IMR-90 (cell line): ENCODE measurements at regions not wholly inside any gene's neighbourhood (a gene's known extent, or its start where the extent isn't known, plus 50 kb on each side); places are given as distances from the start of the nearest gene placed in this dataset.

Experiments used
- ATAC-seq: fragments of 200-7000 bp; cut with Tn5 transposase; 2 replicates; pipeline ENCODE4 v1.9.1; 2020; ENCODE audit warnings: low read depth, mild to moderate bottlenecking, moderate library complexity
- BruUV-seq: library from RNA; stranded (reverse); fragments of 400-500 nt; replicated peaks from 2 replicates; lab custom pipeline; 2021; lab: Mats Ljungman, UMichigan
- CTCF ChIA-PET: fragments of 300-600 bp; formaldehyde crosslinking; extraction: SDS; loops from one replicate; lab custom pipeline; 2021; ENCODE audit warnings: antibody characterized with exemption; lab: Yijun Ruan, JAX
- POLR2A ChIA-PET: fragments of 300-600 bp; sonication (Branson Sonifier 250); formaldehyde crosslinking; loops from one replicate; lab custom pipeline; 2022; ENCODE audit warnings: antibody characterized with exemption; ENCODE audit not compliant: unreplicated experiment; lab: Charles Lee
- DNase-seq: peaks from one replicate; pipeline ENCODE4 v3.0.0; 2013
- H2AFZ ChIP-seq: replicated peaks from 2 replicates; pipeline ENCODE3; 2013; ENCODE audit warnings: low read length, mild to moderate bottlenecking; ENCODE audit not compliant: poor library complexity
- H2AK5ac ChIP-seq: 2 replicates; pipeline ENCODE4 v1.6.1; 2013; ENCODE audit warnings: low read depth, low read length, inconsistent platforms
- H2AK9ac ChIP-seq: replicated peaks from 2 replicates; pipeline ENCODE3; 2013; ENCODE audit warnings: mild to moderate bottlenecking, low read depth, low read length, moderate library complexity; ENCODE audit not compliant: poor library complexity
- H2BK120ac ChIP-seq: 2 replicates; pipeline ENCODE4 v1.6.1; 2013; ENCODE audit warnings: low read depth, low read length, inconsistent platforms
- H2BK15ac ChIP-seq: 3 replicates; pipeline ENCODE4 v1.6.1; 2013; ENCODE audit warnings: low read depth, low read length, inconsistent platforms
- H2BK20ac ChIP-seq: 2 replicates; pipeline ENCODE4 v1.6.1; 2013; ENCODE audit warnings: low read depth, mild to moderate bottlenecking, inconsistent platforms, low read length, moderate library complexity
- H2BK5ac ChIP-seq: 2 replicates; pipeline ENCODE4 v1.6.1; 2013; ENCODE audit warnings: mild to moderate bottlenecking, low read depth, low read length, inconsistent platforms; ENCODE audit not compliant: poor library complexity, severe bottlenecking
- H3K14ac ChIP-seq: replicated peaks from 2 replicates; pipeline ENCODE4 v1.6.1; 2013; ENCODE audit warnings: low read depth, low read length, inconsistent platforms
- H3K18ac ChIP-seq: 2 replicates; pipeline ENCODE4 v1.6.1; 2013; ENCODE audit warnings: low read depth, low read length, control low read depth
- H3K23ac ChIP-seq: 2 replicates; pipeline ENCODE4 v1.6.1; 2013; ENCODE audit warnings: low read depth, low read length, inconsistent platforms
- H3K27ac ChIP-seq: 2 replicates; pipeline ENCODE4 v1.5.1; 2013; ENCODE audit warnings: mild to moderate bottlenecking, control low read depth, low read length; ENCODE audit not compliant: insufficient read depth
- H3K27me3 ChIP-seq: 2 replicates; pipeline ENCODE4 v1.6.1; 2013; ENCODE audit warnings: low read length; ENCODE audit not compliant: control insufficient read depth, insufficient read depth
- H3K36me3 ChIP-seq: 2 replicates; pipeline ENCODE4 v1.6.1; 2013; ENCODE audit warnings: low read length, mixed read lengths; ENCODE audit not compliant: control insufficient read depth, insufficient read depth
- H3K4ac ChIP-seq: 2 replicates; pipeline ENCODE4 v1.6.1; 2013; ENCODE audit warnings: low read depth, low read length, inconsistent platforms
- H3K4me1 ChIP-seq: 2 replicates; pipeline ENCODE4 v1.6.1; 2013; ENCODE audit warnings: low read length, mixed read lengths; ENCODE audit not compliant: control insufficient read depth, insufficient read depth
- H3K4me2 ChIP-seq: 2 replicates; pipeline ENCODE4 v1.6.1; 2013; ENCODE audit warnings: low read depth, mild to moderate bottlenecking, control low read depth, low read length, moderate library complexity
- H3K4me3 ChIP-seq: 2 replicates; pipeline ENCODE4 v1.5.1; 2013; ENCODE audit warnings: low read depth, mild to moderate bottlenecking, control low read depth, low read length, moderate library complexity; ENCODE audit not compliant: insufficient read depth
- H3K56ac ChIP-seq: 2 replicates; pipeline ENCODE4 v1.6.1; 2013; ENCODE audit warnings: low read length, inconsistent platforms; ENCODE audit not compliant: insufficient read depth; ENCODE audit errors: extremely low read depth
- H3K79me1 ChIP-seq, 2 experiments: 2 replicates each; pipeline ENCODE4 v1.6.1; 2013; ENCODE audit warnings: low read length in 2 of 2, inconsistent platforms in 1 of 2, low read depth in 1 of 2
- H3K9ac ChIP-seq: 2 replicates; pipeline ENCODE4 v1.6.1; 2013; ENCODE audit warnings: low read depth, low read length, control low read depth
- H3K9me1 ChIP-seq: 2 replicates; pipeline ENCODE4 v1.6.1; 2013; ENCODE audit warnings: low read length, inconsistent platforms; ENCODE audit not compliant: insufficient read depth
- H3K9me3 ChIP-seq: 2 replicates; pipeline ENCODE4 v1.6.1; 2013; ENCODE audit warnings: low read length; ENCODE audit not compliant: control insufficient read depth, insufficient read depth
- H4K20me1 ChIP-seq: 2 replicates; pipeline ENCODE4 v1.6.1; 2013; ENCODE audit warnings: low read length, inconsistent platforms; ENCODE audit not compliant: insufficient read depth
- H4K5ac ChIP-seq: 2 replicates; pipeline ENCODE4 v1.6.1; 2013; ENCODE audit warnings: mild to moderate bottlenecking, low read depth, low read length, control low read depth
- H4K8ac ChIP-seq, 2 experiments: 2 replicates each; pipeline ENCODE4 v1.6.1; 2013; ENCODE audit warnings: low read depth in 2 of 2, low read length in 2 of 2, control low read depth in 1 of 2, inconsistent platforms in 1 of 2
- H4K91ac ChIP-seq: 2 replicates; pipeline ENCODE4 v1.6.1; 2013; ENCODE audit warnings: low read depth, low read length, inconsistent platforms; ENCODE audit not compliant: insufficient read depth
- BHLHE40 ChIP-seq: fragments of 150-350 bp; IDR thresholded peaks from 2 replicates; pipeline ENCODE4 v1.6.1; 2016; ENCODE audit warnings: mild to moderate bottlenecking, low read depth, low read length
- CHD1 ChIP-seq: IDR thresholded peaks from 2 replicates; pipeline ENCODE4 v1.6.1; 2012; ENCODE audit warnings: low read depth, low read length, improper control_type of control experiment
- CTCF ChIP-seq: conservative IDR thresholded peaks from 2 replicates; pipeline ENCODE4 v1.5.1; 2012; ENCODE audit warnings: mild to moderate bottlenecking, low read depth, low read length, improper control_type of control experiment
- ELK1 ChIP-seq: fragments of 150-350 bp; IDR thresholded peaks from 2 replicates; pipeline ENCODE4 v1.6.1; 2016; ENCODE audit warnings: low read depth, mild to moderate bottlenecking, low read length, moderate library complexity, borderline replicate concordance
- FOS ChIP-seq: fragments of 150-350 bp; IDR thresholded peaks from 2 replicates; pipeline ENCODE4 v1.6.1; 2016; ENCODE audit warnings: low read depth, low read length
- MAFK ChIP-seq: IDR thresholded peaks from 2 replicates; pipeline ENCODE4 v1.6.1; 2012; ENCODE audit warnings: low read depth, low read length, improper control_type of control experiment
- MAZ ChIP-seq: IDR thresholded peaks from 2 replicates; pipeline ENCODE4 v1.6.1; 2012; ENCODE audit warnings: low read depth, mild to moderate bottlenecking, low read length, improper control_type of control experiment, moderate library complexity, borderline replicate concordance
- NFE2L2 ChIP-seq: fragments of 150-350 bp; IDR thresholded peaks from 2 replicates; pipeline ENCODE4 v1.6.1; 2016; ENCODE audit warnings: low read depth, mild to moderate bottlenecking, low read length
- RAD21 ChIP-seq: IDR thresholded peaks from 2 replicates; pipeline ENCODE4 v1.6.1; 2012; ENCODE audit warnings: low read length, improper control_type of control experiment
- RCOR1 ChIP-seq: IDR thresholded peaks from 2 replicates; pipeline ENCODE4 v1.6.1; 2012; ENCODE audit warnings: mild to moderate bottlenecking, low read length, improper control_type of control experiment; ENCODE audit not compliant: insufficient replicate concordance
- RFX5 ChIP-seq: IDR thresholded peaks from 2 replicates; pipeline ENCODE4 v1.8.0; 2012; ENCODE audit warnings: low read depth, mild to moderate bottlenecking, low read length, moderate library complexity
- SMC3 ChIP-seq: fragments of 150-350 bp; IDR thresholded peaks from 2 replicates; pipeline ENCODE4 v1.6.1; 2016; ENCODE audit warnings: low read depth, mild to moderate bottlenecking, antibody characterized with exemption, low read length, moderate library complexity
- USF2 ChIP-seq: fragments of 150-350 bp; IDR thresholded peaks from 2 replicates; pipeline ENCODE4 v1.6.1; 2017; ENCODE audit warnings: mild to moderate bottlenecking, antibody characterized with exemption, low read length, low read depth
- WGBS, 2 experiments: methylation state at CpG; one replicate each; pipeline versions ENCODE4 v1.1.5 to v1.1.7; 2013; ENCODE audit warnings: missing lambda C conversion rate in 2 of 2; ENCODE audit not compliant: insufficient read length in 1 of 2; ENCODE audit errors: extremely low coverage in 2 of 2; 5-methylcytosine and 5-hydroxymethylcytosine counted together
- dilution Hi-C: fragments of 300-500 bp; cut with HindIII; formaldehyde crosslinking; loops from one replicate; pipeline ENCODE4 v1.14.3; 2018; ENCODE audit warnings: low sequenced_read_pairs; ENCODE audit not compliant: unreplicated experiment
- in situ Hi-C: fragments of 300-500 bp; cut with MboI; formaldehyde crosslinking; loops from 3 replicates; pipeline ENCODE4 v1.14.3; 2019; ENCODE audit warnings: low sequenced_read_pairs, inconsistent platforms, mixed read lengths
- intact Hi-C: fragments of 100-400 bp; cut with micrococcal nuclease; formaldehyde crosslinking; loops from 2 replicates; pipeline ENCODE4 v1.10.0; 2022

- Histone ChIP-seq H3K14ac (no peak overlapping the region), H3K27me3 (no peaks in the 10 kb centered on the region), H2BK5ac (peak overlapping the region; percentile 77), H2AFZ (peak overlapping the region; percentile 29), H3K27ac (peak overlapping the region; percentile 66; the same call in 1 of the 2 replicates), H3K9me1 (peaks cover 3% of the 10 kb centered on the region), H3K4me1 (peaks cover 3% of the 10 kb centered on the region), H2BK120ac (peak overlapping the region; percentile 12; the same call in 1 of the 2 replicates), H3K9me3 (no peaks in the 10 kb centered on the region), H3K9ac (no peak overlapping the region), H3K56ac (no peak overlapping the region), H2BK20ac (no peak overlapping the region), H2BK15ac (no peak overlapping the region), H4K8ac (peak overlapping the region in 1 of 2 experiments; percentile 67; a peak in 1 of 4 replicates), H3K4ac (peak overlapping the region; percentile 55), H3K4me3 (no peak overlapping the region), H4K5ac (peak overlapping the region; percentile 33), H3K79me1 (no peaks in the 10 kb centered on the region), H3K36me3 (no peaks in the 10 kb centered on the region), H3K23ac (no peak overlapping the region; the same call in 1 of the 2 replicates), H2AK9ac (no peak overlapping the region), H3K18ac (peak overlapping the region; percentile 90), H2AK5ac (no peak overlapping the region; the same call in 1 of the 2 replicates), H3K4me2 (peak overlapping the region; percentile 10; the same call in 1 of the 2 replicates), H4K91ac (peak overlapping the region; percentile 36; the same call in 1 of the 2 replicates), H4K20me1 (no peaks in the 10 kb centered on the region)
- peak; percentile 76 for ATAC-seq
- intact Hi-C loops (no loop called here), dilution Hi-C loops (no loop called here), in situ Hi-C loops (no loop called here)
- BruUV-seq, result no TSS peak
- DNase-seq, result peak; percentile 46
- ChIA-PET POLR2A (no interaction called here), CTCF (interaction anchor here (1.3 kb wide), 1 partner anchor 12 kb away, joined by 3 read pairs; no protein-coding TSS in a partner anchor)
- TF ChIP-seq SMC3 (no peak), MAZ (no peak), RAD21 (no peak), ELK1 (no peak), MAFK (no peak), CHD1 (no peak), RFX5 (no peak), CTCF (no peak), RCOR1 (no peak), USF2 (no peak), FOS (no peak), BHLHE40 (no peak), NFE2L2 (no peak)
- WGBS, 2 experiments, result 45% methylated on average over 2 of the region's 7 CpGs; no CpG with 5 or more reads in 1 of the 2 experiments
These were observed 746.6 kb downstream of the COL12A1 start for GRCh38 chr6:74459260-74459659.
